Right lung (tissue), 2 donors: ENCODE measurements at regions not wholly inside any gene's neighbourhood (a gene's known extent, or its start where the extent isn't known, plus 50 kb on each side); places are given as distances from the start of the nearest gene placed in this dataset.
A peak's percentile ranks its signal among the peaks of the same experiment; 100 is the strongest.

Experiments used
- DNase-seq, 2 donors: peaks; one replicate each; pipeline ENCODE4 v3.0.0-alpha.2; 2013

GRCh38 chr6:56767892-56768531, 125.3 kb upstream of the DST start:
- DNase-seq = no peak

- DNase-seq = no peak
Observed at GRCh38 chr6:56767435-56767834, 124.7 kb upstream of the DST start.

- DNase-seq = no peak
Observed at GRCh38 chr6:56766806-56767178, 124.1 kb upstream of the DST start.

- DNase-seq = no peak
Observed at GRCh38 chr6:56766139-56766805, 123.6 kb upstream of the DST start.

GRCh38 chr6:56765494-56765893, 122.8 kb upstream of the DST start:
- DNase-seq = no peak

GRCh38 chr6:56764081-56764566, 121.4 kb upstream of the DST start:
- DNase-seq = no peak

- DNase-seq = no peak
Observed at GRCh38 chr6:56761651-56762050, 119.0 kb upstream of the DST start.

- DNase-seq = no peak
Observed at GRCh38 chr6:56760842-56761241, 118.2 kb upstream of the DST start.

GRCh38 chr6:56759521-56759920, 116.8 kb upstream of the DST start:
- DNase-seq = no peak

- DNase-seq = no peak
Observed at GRCh38 chr6:56758553-56758952, 115.9 kb upstream of the DST start.

GRCh38 chr6:56758120-56758519, 115.4 kb upstream of the DST start:
- no peak for DNase-seq

- DNase-seq = no peak
Observed at GRCh38 chr6:56757588-56757984, 114.9 kb upstream of the DST start.

- DNase-seq = peak; percentile 46 to 55
Observed at GRCh38 chr6:56756791-56757587, 114.3 kb upstream of the DST start.

GRCh38 chr6:56756219-56756789, 113.6 kb upstream of the DST start:
- no peak for DNase-seq

- no peak for DNase-seq
Observed at GRCh38 chr6:56755040-56755439, 112.4 kb upstream of the DST start.

GRCh38 chr6:56753811-56754210, 111.1 kb upstream of the DST start:
- no peak for DNase-seq

GRCh38 chr6:56752534-56752933, 109.8 kb upstream of the DST start:
- no peak for DNase-seq

- DNase-seq = no peak
Observed at GRCh38 chr6:56752009-56752408, 109.3 kb upstream of the DST start.

GRCh38 chr6:56751604-56752003, 108.9 kb upstream of the DST start:
- DNase-seq = no peak

- no peak for DNase-seq
Observed at GRCh38 chr6:56750686-56751085, 108.0 kb upstream of the DST start.

- DNase-seq = no peak
Observed at GRCh38 chr6:56749632-56750151, 107.0 kb upstream of the DST start.

GRCh38 chr6:56746767-56747504, 104.2 kb upstream of the DST start:
- no peak for DNase-seq
